Stimulated activated CD8-positive, alpha-beta memory T cell treated with anti-CD3 and anti-CD28 coated beads, Interleukin-15, amount 100 ng/mL, for 24 hours (primary cell): ENCODE measurements at regions not wholly inside any gene's neighbourhood (a gene's known extent, or its start where the extent isn't known, plus 50 kb on each side); places are given as distances from the start of the nearest gene placed in this dataset.
"Not testable (repeated sequence)": the region's sequence is repeated elsewhere in the genome, so short reads cannot be mapped to it uniquely, and the experiment has no call there.

Source experiments
- DNase-seq: peaks from one replicate; pipeline ENCODE4 v3.0.0-alpha.2; 2020; ENCODE audit warnings: low read depth

- no peak for DNase-seq
These were observed 88.5 kb upstream of the NFASC start for GRCh38 chr1:204782118-204782700.

- DNase-seq, result not testable (repeated sequence)
These were observed 85.6 kb upstream of the NFASC start for GRCh38 chr1:204785023-204785422.

GRCh38 chr1:204788470-204788869 is 82.2 kb upstream of the NFASC start:
- no peak for DNase-seq

DNA sequence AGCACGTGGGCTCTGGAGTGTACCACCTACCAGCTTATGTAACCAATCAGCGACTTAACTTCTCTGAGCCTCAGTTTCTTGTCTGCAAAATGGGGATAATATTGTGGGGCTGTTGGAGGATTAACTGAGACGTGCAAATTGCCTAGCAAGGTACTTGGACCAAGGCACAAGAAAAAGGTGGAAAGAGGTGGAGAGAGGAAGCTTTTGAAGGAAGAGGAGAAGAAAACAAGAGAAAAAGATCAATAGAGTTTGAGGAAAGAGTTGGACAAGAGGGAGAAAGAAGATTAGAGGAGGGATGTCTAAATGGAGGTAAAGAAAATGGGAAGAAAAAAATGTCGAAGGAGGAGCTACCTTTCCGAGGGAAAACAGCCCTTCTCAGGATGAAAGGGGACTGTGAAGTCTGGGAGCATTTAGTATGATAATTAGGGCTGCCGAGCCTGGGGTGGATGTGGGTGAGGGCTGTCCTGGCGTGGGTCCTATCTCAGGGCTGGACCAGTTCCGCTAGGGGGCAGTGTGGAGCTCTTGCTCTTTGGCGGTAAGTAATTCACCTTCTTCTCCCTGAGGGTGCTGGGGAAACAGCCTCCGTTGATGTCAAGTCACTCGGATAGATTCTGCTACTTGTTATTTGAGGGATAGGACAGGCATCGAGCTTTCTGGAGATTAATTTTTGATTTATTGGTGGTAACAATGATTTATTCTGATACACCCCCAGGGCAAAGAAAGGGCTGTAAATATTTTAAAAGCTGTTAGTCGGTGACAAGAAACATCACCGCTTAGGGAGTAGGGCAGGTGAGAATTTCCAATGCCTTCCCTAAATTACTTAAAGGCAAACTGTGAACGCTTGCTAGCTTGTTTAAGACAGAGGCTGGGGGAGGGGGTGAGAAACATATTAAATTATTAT is 79.0 kb upstream of the NFASC start:
- DNase-seq, result peak; percentile 76

- DNase-seq, result no peak
These were observed 78.3 kb upstream of the NFASC start for GRCh38 chr1:204792354-204792692.

DNA sequence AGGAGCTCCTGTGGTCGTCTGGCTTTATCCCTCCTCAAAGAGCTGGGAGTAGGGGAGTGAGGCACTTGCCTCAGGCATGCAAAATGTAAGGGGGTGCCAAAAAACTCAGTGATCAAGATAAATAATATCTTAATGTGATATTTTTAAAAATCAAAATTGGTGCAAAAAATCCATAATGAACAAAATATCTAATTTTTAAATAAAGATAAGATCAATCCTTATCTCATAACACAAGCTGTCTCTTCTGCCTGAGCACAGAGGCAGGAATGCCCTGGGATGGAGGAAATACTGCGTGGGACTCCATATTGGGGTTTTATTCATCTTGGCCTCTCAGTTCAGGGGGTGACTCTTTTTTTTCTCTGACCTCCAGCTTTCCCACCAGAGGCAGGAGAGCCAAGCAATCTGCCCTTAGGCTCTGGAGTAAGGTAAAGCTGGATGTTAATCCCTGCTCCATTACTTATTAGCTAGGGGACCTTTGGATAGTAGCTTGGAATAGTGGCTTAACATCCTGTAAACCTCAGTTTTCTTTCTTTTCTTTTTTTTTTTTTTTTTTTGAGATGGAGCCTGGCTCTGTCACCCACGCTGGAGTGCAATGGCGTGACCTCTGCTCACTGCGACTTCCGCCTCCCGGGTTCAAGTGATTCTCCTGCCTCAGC is 77.3 kb upstream of the NFASC start:
- DNase-seq, result no peak

DNA sequence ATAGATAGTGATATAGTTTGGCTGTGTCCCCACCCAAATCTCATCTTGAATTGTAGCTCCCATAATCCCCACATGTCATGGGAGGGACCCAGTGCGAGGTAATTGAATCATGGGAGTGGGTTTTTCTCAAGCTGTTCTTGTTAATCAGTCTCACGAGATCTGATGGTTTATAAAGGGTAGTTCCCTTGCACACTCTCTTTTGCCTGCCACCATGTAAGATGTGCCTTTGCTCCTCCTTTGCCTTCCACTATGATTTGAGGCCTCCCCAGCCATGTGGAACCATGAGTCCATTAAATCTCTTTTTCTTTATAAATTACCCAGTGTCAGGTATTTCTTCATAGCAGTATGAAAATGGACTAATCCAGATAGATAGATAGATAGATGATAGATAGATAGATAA is 73.8 kb upstream of the NFASC start:
- DNase-seq, result not testable (repeated sequence)

DNA sequence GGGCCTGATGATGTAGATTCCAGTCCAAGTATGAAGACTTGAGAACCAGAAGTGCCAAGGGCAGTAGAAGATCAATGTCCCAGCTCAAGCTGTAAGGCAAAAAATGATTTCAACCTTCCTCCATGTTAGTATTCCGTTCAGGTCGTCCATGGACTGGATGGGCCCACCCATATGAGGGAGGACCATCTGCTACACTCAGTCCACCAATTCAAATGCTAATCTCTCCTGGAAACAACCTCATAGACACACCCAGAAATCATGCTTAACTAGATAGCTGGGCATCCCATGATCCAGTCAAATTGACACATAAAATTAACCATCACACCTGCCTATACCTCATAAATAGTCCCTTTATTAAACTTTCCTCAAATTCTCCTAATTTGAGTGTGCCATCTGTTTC is 73.3 kb upstream of the NFASC start:
- no peak for DNase-seq

- no peak for DNase-seq
These were observed 71.0 kb upstream of the NFASC start for GRCh38 chr1:204799630-204800029.

DNA sequence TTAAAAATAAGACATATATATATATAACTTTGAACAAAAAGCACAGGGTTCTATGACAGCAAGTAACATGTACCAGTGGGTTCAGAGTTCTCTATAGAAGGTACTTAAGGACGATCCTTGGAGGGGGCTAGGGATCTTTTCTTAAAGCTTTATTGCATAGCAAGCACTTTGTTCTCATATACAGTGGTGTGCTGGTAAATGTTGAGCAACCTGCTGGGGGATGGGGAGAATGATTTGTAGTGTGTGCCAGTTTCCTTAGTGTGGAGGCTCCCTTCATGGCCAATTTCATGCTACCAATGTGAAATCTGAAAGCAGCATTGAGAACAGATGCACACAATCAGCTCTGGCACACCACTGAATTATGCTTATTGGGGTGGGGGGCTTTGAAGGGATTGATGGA is 69.5 kb upstream of the NFASC start:
- DNase-seq, result no peak

- no peak for DNase-seq
These were observed 68.1 kb upstream of the NFASC start for GRCh38 chr1:204802401-204803175.

DNA sequence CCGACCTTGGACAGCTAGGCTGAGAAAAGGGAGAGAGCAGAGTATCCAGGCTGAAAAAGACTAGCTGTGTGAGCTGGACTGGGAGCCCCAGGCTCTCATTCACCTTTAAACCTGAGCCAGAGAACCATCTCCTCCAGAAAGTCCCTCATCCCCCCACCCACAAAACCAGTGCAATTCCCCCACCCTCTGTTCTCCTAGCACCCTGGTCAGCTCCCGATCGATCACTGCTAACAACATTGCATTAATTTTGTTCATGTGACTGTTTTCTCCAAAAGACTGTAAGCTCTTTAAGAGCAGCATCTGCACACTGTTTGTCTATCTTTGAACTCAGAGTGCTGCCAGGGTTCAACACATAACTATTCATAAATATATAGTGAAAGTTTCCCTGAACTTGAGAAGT is 67.1 kb upstream of the NFASC start:
- DNase-seq, result no peak

DNA sequence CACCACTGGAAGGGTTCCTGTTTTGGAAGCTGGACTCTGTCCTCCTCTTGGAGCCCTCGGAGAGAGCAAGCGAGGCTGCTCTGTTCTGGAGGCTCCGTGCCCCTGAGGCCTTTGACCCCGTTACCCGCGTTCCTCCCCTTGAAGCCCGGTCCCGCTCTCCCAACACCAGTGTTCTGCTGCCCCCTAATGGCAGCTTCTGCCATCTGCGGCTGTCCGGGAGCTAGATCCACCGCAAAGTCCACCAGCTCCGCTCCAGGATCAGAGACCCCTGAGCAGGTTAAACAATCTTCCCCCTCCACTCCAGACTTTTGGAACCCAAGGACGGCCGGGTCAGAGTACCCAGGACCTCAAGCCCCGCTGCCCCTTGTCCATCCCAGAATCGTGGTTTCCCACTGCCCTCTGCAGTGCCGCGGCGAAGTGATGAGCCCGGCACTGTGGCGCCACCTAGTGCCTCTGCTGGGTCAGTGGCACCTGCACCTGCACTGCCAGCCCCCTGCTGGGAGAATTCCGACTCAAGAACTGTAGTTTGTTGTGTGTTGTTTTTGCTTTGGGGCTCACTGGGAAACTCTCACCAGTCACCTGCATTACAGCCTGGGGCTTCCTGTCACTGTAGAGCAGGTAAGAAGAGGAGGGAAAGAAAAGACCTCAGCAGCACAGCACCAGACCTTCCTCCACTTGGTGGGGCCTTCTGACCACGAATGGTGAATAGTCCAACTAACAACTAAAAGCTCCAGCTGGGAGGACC is 63.5 kb upstream of the NFASC start:
- peak; percentile 63 for DNase-seq

DNA sequence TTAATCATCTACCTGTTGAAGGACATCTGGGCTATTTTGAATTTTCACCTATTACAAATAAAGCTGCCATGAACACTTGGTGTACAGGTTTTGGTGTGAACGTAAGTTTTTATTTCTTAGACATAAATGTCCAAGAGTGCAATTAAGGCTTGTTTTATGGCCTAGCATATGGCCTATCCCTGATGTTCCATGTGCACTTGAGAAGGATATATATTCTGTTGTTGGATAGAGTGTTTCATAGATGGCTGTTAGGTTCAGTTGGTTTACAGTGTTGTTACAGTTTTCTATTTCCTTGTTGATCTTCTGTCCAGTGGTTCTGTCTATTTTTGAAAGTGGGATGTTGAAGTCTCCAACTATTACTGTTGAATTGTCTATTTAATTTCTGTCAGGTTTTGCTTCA is 61.2 kb upstream of the NFASC start:
- DNase-seq, result no peak

GRCh38 chr1:204812842-204813241 is 57.8 kb upstream of the NFASC start:
- DNase-seq, result no peak

GRCh38 chr1:204813522-204813921 is 57.1 kb upstream of the NFASC start:
- DNase-seq, result no peak

- no peak for DNase-seq
These were observed 56.3 kb upstream of the NFASC start for GRCh38 chr1:204814166-204814884.

DNA sequence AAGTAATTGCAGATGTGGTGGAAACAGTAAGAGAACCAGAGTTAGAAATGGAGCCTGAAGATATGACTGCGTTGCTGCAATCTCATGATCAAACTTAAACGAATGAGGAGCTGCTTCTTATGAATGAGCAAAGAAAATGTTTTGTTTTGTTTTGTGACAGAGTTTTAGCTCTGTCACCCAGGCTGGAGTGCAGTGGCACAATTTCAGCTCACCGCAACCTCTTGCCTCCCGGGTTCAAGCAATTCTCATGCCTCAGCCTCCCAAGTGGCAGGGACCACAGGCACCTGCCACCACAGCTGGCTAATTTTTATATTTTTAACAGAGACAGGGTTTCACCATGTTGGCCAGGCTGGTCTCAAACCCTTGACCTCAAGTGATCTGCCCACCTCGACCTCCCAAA is 53.3 kb upstream of the NFASC start:
- DNase-seq, result no peak

DNA sequence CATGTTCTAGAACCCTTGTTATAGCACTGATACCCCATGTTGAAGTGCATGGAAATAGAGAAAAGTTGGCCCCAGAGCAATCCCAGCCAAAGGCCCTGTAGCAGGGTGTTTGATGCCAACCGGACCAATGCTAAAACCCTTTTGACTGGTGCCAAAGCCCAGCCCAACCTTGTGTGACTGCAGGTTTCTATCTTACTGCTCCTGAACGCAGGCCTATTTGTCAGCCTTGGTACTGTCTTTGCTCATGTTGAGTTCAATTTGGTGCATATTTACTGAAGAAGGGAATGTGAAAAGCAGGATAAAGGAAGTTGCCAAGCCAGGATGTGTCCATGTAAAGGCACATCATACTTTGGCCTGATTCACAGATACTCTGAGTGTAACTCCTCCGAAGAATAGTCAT is 51.7 kb upstream of the NFASC start:
- no peak for DNase-seq

- DNase-seq, result no peak
These were observed 51.2 kb upstream of the NFASC start for GRCh38 chr1:204819495-204819894.
